Sigmoid colon (tissue), 3 donors: ENCODE measurements at regions not wholly inside any gene's neighbourhood (a gene's known extent, or its start where the extent isn't known, plus 50 kb on each side); places are given as distances from the start of the nearest gene placed in this dataset.

ENCODE experiments used
- POLR2A ChIP-seq, 2 donors: fragments of 450-650 bp; IDR thresholded peaks; one replicate each; pipeline ENCODE4 v1.6.1; 2016; ENCODE audit warnings: antibody characterized with exemption in 2 of 2, mild to moderate bottlenecking in 2 of 2, moderate library complexity in 2 of 2
- TF ChIP-seq, protein P1 (sequence below), 4 experiments: fragments of 450-650 bp in 3 of 4; fragments of 200-600 bp in 1 of 4; IDR thresholded peaks; one replicate each; pipeline ENCODE4 v1.5.1; 2016 to 2019; ENCODE audit warnings: antibody characterized with exemption in 4 of 4, mild to moderate bottlenecking in 3 of 4, moderate library complexity in 2 of 4

DNA sequence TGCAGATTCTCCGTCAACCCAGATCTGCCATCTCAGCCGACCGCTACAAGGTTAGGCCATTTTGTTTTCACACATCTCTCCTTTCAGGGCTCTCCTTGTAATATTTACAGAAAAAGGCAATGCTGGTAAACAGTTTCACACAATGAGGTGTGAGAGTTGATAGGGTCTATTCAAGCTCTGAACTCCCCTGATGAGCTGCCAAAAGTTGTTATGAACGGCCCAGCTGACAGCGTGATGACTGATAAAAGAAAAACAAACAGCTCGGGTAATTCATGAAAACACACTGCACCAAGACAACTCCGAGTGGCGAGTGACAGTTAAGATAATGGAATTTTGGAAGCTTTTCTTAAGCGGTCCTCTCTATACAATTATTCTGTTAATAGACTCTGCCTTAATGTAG, 68.1 kb upstream of the IRX5 start:
- TF ChIP-seq, protein P1, sequence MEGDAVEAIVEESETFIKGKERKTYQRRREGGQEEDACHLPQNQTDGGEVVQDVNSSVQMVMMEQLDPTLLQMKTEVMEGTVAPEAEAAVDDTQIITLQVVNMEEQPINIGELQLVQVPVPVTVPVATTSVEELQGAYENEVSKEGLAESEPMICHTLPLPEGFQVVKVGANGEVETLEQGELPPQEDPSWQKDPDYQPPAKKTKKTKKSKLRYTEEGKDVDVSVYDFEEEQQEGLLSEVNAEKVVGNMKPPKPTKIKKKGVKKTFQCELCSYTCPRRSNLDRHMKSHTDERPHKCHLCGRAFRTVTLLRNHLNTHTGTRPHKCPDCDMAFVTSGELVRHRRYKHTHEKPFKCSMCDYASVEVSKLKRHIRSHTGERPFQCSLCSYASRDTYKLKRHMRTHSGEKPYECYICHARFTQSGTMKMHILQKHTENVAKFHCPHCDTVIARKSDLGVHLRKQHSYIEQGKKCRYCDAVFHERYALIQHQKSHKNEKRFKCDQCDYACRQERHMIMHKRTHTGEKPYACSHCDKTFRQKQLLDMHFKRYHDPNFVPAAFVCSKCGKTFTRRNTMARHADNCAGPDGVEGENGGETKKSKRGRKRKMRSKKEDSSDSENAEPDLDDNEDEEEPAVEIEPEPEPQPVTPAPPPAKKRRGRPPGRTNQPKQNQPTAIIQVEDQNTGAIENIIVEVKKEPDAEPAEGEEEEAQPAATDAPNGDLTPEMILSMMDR (IDR thresholded peaks at IDR 0.05), result no peak
- no peak for TF ChIP-seq POLR2A (IDR thresholded peaks at IDR 0.05)
